Endodermal cell (in vitro differentiated cells): ENCODE measurements at regions not wholly inside any gene's neighbourhood (a gene's known extent, or its start where the extent isn't known, plus 50 kb on each side); places are given as distances from the start of the nearest gene placed in this dataset.

ENCODE experiments used
- DNase-seq: peaks from one replicate; pipeline ENCODE4 v3.0.0-alpha.2; 2017
- H3K27ac ChIP-seq: 2 replicates; pipeline ENCODE4 v1.5.1; 2013; ENCODE audit warnings: mild to moderate bottlenecking, low read depth, low read length, moderate library complexity
- H3K27me3 ChIP-seq: 2 replicates; pipeline ENCODE4 v1.6.1; 2013; ENCODE audit warnings: mild to moderate bottlenecking, low read length, moderate library complexity; ENCODE audit not compliant: insufficient read depth, control insufficient read depth, poor library complexity, severe bottlenecking
- H3K36me3 ChIP-seq: 2 replicates; pipeline ENCODE4 v1.7.0; 2013; ENCODE audit warnings: mild to moderate bottlenecking, low read length, moderate library complexity; ENCODE audit not compliant: control insufficient read depth, insufficient read depth
- H3K4me1 ChIP-seq: one replicate; pipeline ENCODE4 v1.7.0; 2013; ENCODE audit warnings: low read length; ENCODE audit not compliant: control insufficient read depth, insufficient read depth
- H3K4me3 ChIP-seq: 2 replicates; pipeline ENCODE4 v1.5.1; 2013; ENCODE audit warnings: mild to moderate bottlenecking, low read length, moderate library complexity
- H3K9ac ChIP-seq: 2 replicates; pipeline ENCODE4 v1.6.1; 2013; ENCODE audit warnings: mild to moderate bottlenecking, low read length, moderate library complexity; ENCODE audit not compliant: poor library complexity, severe bottlenecking; ENCODE audit errors: extremely low read depth
- H3K9me3 ChIP-seq: 2 replicates; pipeline ENCODE4 v1.6.1; 2013; ENCODE audit warnings: mild to moderate bottlenecking, low read length, moderate library complexity; ENCODE audit not compliant: control insufficient read depth
- H3K27ac Mint-ChIP-seq: 2 replicates; pipeline ENCODE4 v1.8.0; 2020; ENCODE audit warnings: mixed read lengths
- H3K27me3 Mint-ChIP-seq: 2 replicates; pipeline ENCODE4 v1.8.0; 2021; ENCODE audit warnings: mild to moderate bottlenecking, mixed read lengths; ENCODE audit not compliant: insufficient read depth
- H3K36me3 Mint-ChIP-seq: 2 replicates; pipeline ENCODE4 v1.8.0; 2020; ENCODE audit warnings: low read depth, mixed read lengths
- H3K4me1 Mint-ChIP-seq: 2 replicates; pipeline ENCODE4 v1.8.0; 2020; ENCODE audit warnings: mixed read lengths
- H3K4me3 Mint-ChIP-seq: 2 replicates; pipeline ENCODE4 v1.8.0; 2020; ENCODE audit warnings: mild to moderate bottlenecking, moderate library complexity, mixed read lengths
- H3K9me3 Mint-ChIP-seq: 2 replicates; pipeline ENCODE4 v1.8.0; 2020; ENCODE audit warnings: mild to moderate bottlenecking, mixed read lengths
- WGBS, 2 experiments: methylation state at CpG; one replicate each; pipeline versions ENCODE4 v1.1.5 to v1.1.7; 2013; ENCODE audit warnings: missing lambda C conversion rate in 2 of 2, mixed read lengths in 1 of 2; ENCODE audit not compliant: insufficient coverage in 1 of 2, insufficient read length in 1 of 2; 5-methylcytosine and 5-hydroxymethylcytosine counted together
- TF ChIP-seq, protein P1 (sequence below): fragments of 200-600 bp; sonication (generic); conservative IDR thresholded peaks from 2 replicates; pipeline ENCODE4 v1.5.0; 2021; ENCODE audit warnings: antibody characterized with exemption, mild to moderate bottlenecking

DNA sequence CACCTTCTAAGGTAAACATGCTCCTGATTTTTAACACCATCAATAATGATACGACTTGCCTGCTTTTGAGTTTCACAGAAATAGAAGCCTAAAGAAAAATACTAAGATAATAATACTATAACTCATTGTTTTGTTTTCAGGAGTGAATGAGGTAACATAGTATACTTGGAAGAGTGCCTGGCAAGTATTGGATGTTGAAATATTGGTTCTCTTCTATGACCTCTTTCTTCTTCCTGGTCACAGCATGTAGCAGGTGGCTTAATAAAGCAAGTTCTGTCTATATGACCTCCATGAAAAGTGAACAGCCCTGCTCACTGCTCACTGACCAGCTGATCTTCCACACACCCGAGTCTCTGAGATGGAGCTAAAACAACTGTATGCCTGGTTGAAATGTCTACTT lies 312.3 kb upstream of the ONECUT1 start:
- Histone ChIP-seq H3K9ac (no peak overlapping the region), H3K4me1 (peaks cover 2% of the 10 kb centered on the region), H3K27me3 (peaks cover 4% of the 10 kb centered on the region), H3K27ac (no peak overlapping the region), H3K9me3 (peaks cover 3% of the 10 kb centered on the region), H3K36me3 (no peaks in the 10 kb centered on the region), H3K4me3 (no peak overlapping the region)
- no peak overlapping the region for H3K4me3 Mint-ChIP-seq
- peaks cover 11% of the 10 kb centered on the region for H3K4me1 Mint-ChIP-seq
- TF ChIP-seq, protein P1, sequence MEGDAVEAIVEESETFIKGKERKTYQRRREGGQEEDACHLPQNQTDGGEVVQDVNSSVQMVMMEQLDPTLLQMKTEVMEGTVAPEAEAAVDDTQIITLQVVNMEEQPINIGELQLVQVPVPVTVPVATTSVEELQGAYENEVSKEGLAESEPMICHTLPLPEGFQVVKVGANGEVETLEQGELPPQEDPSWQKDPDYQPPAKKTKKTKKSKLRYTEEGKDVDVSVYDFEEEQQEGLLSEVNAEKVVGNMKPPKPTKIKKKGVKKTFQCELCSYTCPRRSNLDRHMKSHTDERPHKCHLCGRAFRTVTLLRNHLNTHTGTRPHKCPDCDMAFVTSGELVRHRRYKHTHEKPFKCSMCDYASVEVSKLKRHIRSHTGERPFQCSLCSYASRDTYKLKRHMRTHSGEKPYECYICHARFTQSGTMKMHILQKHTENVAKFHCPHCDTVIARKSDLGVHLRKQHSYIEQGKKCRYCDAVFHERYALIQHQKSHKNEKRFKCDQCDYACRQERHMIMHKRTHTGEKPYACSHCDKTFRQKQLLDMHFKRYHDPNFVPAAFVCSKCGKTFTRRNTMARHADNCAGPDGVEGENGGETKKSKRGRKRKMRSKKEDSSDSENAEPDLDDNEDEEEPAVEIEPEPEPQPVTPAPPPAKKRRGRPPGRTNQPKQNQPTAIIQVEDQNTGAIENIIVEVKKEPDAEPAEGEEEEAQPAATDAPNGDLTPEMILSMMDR = no peak
- WGBS, 2 experiments = 96 to 100% methylated on average over 1 of the region's 2 CpGs
- no peaks in the 10 kb centered on the region for H3K36me3 Mint-ChIP-seq
- H3K27ac Mint-ChIP-seq = no peak overlapping the region
- peaks cover 10% of the 10 kb centered on the region for H3K27me3 Mint-ChIP-seq
- DNase-seq = no peak
- H3K9me3 Mint-ChIP-seq = peaks cover 4% of the 10 kb centered on the region

DNA sequence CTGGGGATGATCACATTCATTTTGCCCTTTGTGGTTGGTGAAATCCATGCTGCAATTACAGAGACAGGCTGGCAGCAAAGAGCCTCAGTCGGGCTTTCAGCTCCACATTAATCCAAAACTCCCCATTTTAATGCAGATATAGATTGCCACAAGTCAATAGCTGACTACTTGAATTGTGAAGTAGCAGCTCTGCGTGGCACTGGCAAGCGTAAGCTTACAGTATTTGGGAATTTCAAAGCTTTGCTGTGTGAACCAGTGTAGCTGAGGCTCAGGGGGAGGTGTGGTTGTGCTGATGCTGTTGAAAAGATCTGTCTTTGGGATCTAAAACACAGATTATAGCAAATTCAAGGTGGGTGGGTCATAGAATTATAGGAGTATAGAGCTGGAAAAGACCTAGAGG lies 290.3 kb upstream of the ONECUT1 start:
- Histone ChIP-seq H3K27me3 (peaks cover 5% of the 10 kb centered on the region), H3K9ac (no peak overlapping the region), H3K4me3 (no peak overlapping the region), H3K4me1 (no peaks in the 10 kb centered on the region), H3K27ac (no peak overlapping the region), H3K9me3 (no peaks in the 10 kb centered on the region), H3K36me3 (no peaks in the 10 kb centered on the region)
- H3K9me3 Mint-ChIP-seq = no peaks in the 10 kb centered on the region
- no peak overlapping the region for H3K27ac Mint-ChIP-seq
- no peak for DNase-seq
- no peaks in the 10 kb centered on the region for H3K4me1 Mint-ChIP-seq
- WGBS, 2 experiments = 51 to 54% methylated on average over 3 of the region's 3 CpGs
- TF ChIP-seq, protein P1 = no peak
- no peaks in the 10 kb centered on the region for H3K36me3 Mint-ChIP-seq
- H3K4me3 Mint-ChIP-seq = no peak overlapping the region
- peaks cover 1% of the 10 kb centered on the region for H3K27me3 Mint-ChIP-seq

DNA sequence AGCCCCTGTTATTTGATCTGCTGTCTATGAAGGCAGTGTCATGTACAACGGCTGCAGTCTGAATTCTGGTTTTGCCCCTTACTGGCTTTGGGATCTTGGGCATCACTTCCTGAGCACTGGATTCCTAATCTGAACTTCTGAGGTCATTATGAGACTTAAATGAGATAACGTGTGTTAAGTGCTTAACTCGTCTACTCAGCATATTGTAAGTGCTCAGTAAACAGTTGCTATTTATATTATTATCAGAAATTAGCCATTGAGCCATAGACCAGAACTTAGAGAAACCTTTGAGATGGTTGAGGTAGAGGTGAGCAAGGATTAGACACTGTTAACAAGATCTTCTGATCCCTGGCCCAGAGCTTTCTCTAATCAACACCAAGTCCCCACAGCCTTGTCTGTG lies 284.1 kb upstream of the ONECUT1 start:
- Histone ChIP-seq H3K36me3 (no peaks in the 10 kb centered on the region), H3K4me3 (no peak overlapping the region), H3K27ac (no peak overlapping the region), H3K9ac (no peak overlapping the region), H3K4me1 (no peaks in the 10 kb centered on the region), H3K9me3 (no peaks in the 10 kb centered on the region), H3K27me3 (peaks cover 16% of the 10 kb centered on the region)
- H3K4me3 Mint-ChIP-seq = no peak overlapping the region
- H3K9me3 Mint-ChIP-seq = no peaks in the 10 kb centered on the region
- 57 to 100% methylated on average over 1 to 3 of the region's 3 CpGs for WGBS, 2 experiments
- peaks cover 2% of the 10 kb centered on the region for H3K4me1 Mint-ChIP-seq
- H3K36me3 Mint-ChIP-seq = no peaks in the 10 kb centered on the region
- H3K27me3 Mint-ChIP-seq = peaks cover 1% of the 10 kb centered on the region
- no peak for DNase-seq
- no peak overlapping the region for H3K27ac Mint-ChIP-seq
- TF ChIP-seq, protein P1 = no peak
